Kidney epithelial cell (primary cell): ENCODE measurements at regions not wholly inside any gene's neighbourhood (a gene's known extent, or its start where the extent isn't known, plus 50 kb on each side); places are given as distances from the start of the nearest gene placed in this dataset.
A peak's percentile ranks its signal among the peaks of the same experiment; 100 is the strongest.
"Not testable (repeated sequence)": the region's sequence is repeated elsewhere in the genome, so short reads cannot be mapped to it uniquely, and the experiment has no call there.

ENCODE experiments used
- DNase-seq: peaks from one replicate; pipeline ENCODE4 v3.0.0-alpha.2; 2010; ENCODE audit warnings: low read depth
- H3K27me3 ChIP-seq: 2 replicates; pipeline ENCODE4 v1.6.0; 2011; ENCODE audit warnings: low read length; ENCODE audit not compliant: control insufficient read depth, insufficient read depth
- H3K36me3 ChIP-seq: 2 replicates; pipeline ENCODE4 v1.5.1; 2011; ENCODE audit warnings: low read length; ENCODE audit not compliant: control insufficient read depth, insufficient read depth
- H3K4me3 ChIP-seq: 2 replicates; pipeline ENCODE4 v1.5.1; 2011; ENCODE audit warnings: low read depth, mild to moderate bottlenecking, control low read depth, low read length
- TF ChIP-seq, protein P1 (sequence below): IDR thresholded peaks from 2 replicates; pipeline ENCODE4 v1.5.1; 2011; ENCODE audit warnings: mild to moderate bottlenecking, moderate library complexity, low read length, control low read depth, inconsistent platforms; ENCODE audit not compliant: insufficient read depth, poor library complexity, severe bottlenecking

- TF ChIP-seq, protein P1, sequence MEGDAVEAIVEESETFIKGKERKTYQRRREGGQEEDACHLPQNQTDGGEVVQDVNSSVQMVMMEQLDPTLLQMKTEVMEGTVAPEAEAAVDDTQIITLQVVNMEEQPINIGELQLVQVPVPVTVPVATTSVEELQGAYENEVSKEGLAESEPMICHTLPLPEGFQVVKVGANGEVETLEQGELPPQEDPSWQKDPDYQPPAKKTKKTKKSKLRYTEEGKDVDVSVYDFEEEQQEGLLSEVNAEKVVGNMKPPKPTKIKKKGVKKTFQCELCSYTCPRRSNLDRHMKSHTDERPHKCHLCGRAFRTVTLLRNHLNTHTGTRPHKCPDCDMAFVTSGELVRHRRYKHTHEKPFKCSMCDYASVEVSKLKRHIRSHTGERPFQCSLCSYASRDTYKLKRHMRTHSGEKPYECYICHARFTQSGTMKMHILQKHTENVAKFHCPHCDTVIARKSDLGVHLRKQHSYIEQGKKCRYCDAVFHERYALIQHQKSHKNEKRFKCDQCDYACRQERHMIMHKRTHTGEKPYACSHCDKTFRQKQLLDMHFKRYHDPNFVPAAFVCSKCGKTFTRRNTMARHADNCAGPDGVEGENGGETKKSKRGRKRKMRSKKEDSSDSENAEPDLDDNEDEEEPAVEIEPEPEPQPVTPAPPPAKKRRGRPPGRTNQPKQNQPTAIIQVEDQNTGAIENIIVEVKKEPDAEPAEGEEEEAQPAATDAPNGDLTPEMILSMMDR = no peak
- H3K4me3 ChIP-seq = no peak overlapping the region
- H3K36me3 ChIP-seq = no peaks in the 10 kb centered on the region
- H3K27me3 ChIP-seq = no peaks in the 10 kb centered on the region
- no peak for DNase-seq
Measured at GRCh38 chr4:162498168-162498567, 334.4 kb upstream of the FSTL5 start.

GRCh38 chr4:162497564-162498167 lies 333.9 kb upstream of the FSTL5 start:
- Histone ChIP-seq H3K36me3 (no peaks in the 10 kb centered on the region), H3K4me3 (no peak overlapping the region), H3K27me3 (no peaks in the 10 kb centered on the region)
- TF ChIP-seq, protein P1 = peak; percentile 73
- DNase-seq = no peak

DNA sequence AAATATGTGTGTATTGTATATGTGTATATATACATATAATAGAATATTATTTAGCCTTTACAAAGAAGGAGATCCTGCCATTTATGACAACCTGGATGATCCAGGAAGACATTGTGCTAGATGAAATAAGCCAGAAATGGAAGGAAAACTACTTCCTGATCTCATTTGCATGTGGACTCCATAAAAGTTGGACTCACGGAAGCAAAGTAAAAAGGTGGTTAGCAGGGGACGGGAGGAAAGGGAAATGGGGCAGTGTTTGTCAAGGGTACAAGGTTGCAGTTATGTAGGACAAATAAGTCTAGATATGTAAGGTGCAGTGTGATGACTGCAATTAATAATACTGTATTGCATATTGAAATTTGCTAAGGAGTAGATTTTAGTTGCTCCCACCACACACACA lies 331.1 kb upstream of the FSTL5 start:
- H3K4me3 ChIP-seq = no peak overlapping the region
- DNase-seq = no peak
- H3K27me3 ChIP-seq = no peaks in the 10 kb centered on the region
- TF ChIP-seq, protein P1 = no peak
- H3K36me3 ChIP-seq = no peaks in the 10 kb centered on the region

DNA sequence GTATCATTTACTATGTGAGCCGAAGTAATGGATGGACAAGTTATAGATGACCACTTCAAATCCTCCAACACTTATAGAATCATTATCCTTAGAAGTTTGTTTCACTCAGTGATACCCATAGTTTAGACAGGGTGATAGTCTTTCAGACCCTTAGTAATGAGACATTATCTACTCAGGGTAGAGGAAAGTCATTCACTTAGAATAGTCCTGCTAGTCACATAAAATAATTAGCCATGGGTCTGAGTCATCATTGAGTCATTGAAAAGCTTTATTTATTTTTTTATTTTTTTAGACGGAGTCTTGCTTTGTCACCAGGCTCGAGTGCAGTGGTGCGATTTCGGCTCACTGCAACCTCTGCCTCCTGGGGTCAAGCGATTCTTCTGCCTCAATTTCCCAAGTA lies 321.7 kb upstream of the FSTL5 start:
- Histone ChIP-seq H3K36me3 (no peaks in the 10 kb centered on the region), H3K4me3 (no peak overlapping the region), H3K27me3 (no peaks in the 10 kb centered on the region)
- TF ChIP-seq, protein P1 = no peak
- DNase-seq = peak; percentile 10

- H3K36me3 ChIP-seq = no peaks in the 10 kb centered on the region
- H3K27me3 ChIP-seq = no peaks in the 10 kb centered on the region
- no peak for DNase-seq
- H3K4me3 ChIP-seq = no peak overlapping the region
- TF ChIP-seq, protein P1 = no peak
Measured at GRCh38 chr4:162475246-162475645, 311.4 kb upstream of the FSTL5 start.

GRCh38 chr4:162469977-162470376 lies 306.2 kb upstream of the FSTL5 start:
- no peak overlapping the region for H3K4me3 ChIP-seq
- H3K27me3 ChIP-seq = no peaks in the 10 kb centered on the region
- TF ChIP-seq, protein P1 = no peak
- no peaks in the 10 kb centered on the region for H3K36me3 ChIP-seq
- no peak for DNase-seq

GRCh38 chr4:162465356-162465755 lies 301.6 kb upstream of the FSTL5 start:
- not testable (repeated sequence) for H3K27me3 ChIP-seq, DNase-seq, H3K36me3 ChIP-seq, H3K4me3 ChIP-seq
